Endothelial cell of umbilical vein (primary cell): ENCODE measurements at regions not wholly inside any gene's neighbourhood (a gene's known extent, or its start where the extent isn't known, plus 50 kb on each side); places are given as distances from the start of the nearest gene placed in this dataset.

Source experiments
- BruUV-seq: library from RNA; stranded (reverse); fragments of 400-500 nt; replicated peaks from 2 replicates; lab custom pipeline; 2021; lab: Mats Ljungman, UMichigan
- CTCF ChIA-PET: fragments of 300-600, 350-600 bp; sonication (Branson Sonifier 250); formaldehyde crosslinking; loops from one replicate; lab custom pipeline; 2021; ENCODE audit warnings: antibody characterized with exemption, inconsistent platforms; lab: Charles Lee
- POLR2A ChIA-PET: fragments of 300-600, 350-600 bp; sonication (Branson Sonifier 250); formaldehyde crosslinking; loops from one replicate; lab custom pipeline; 2021; ENCODE audit warnings: antibody characterized with exemption, inconsistent platforms; lab: Charles Lee
- DNase-seq: peaks from one replicate; pipeline ENCODE4 v3.0.0-alpha.2; 2011; ENCODE audit warnings: low read depth, low spot score
- FAIRE-seq: peaks from 2 replicates; lab custom pipeline; 2011; peaks lifted over from hg19 to GRCh38; lab: Jason Lieb, UNC
- H2AFZ ChIP-seq: 2 replicates; pipeline ENCODE4 v1.6.0; 2012; ENCODE audit warnings: low read depth, low read length, control low read depth, inconsistent platforms
- H3K27ac ChIP-seq: 2 replicates; pipeline ENCODE4 v1.5.1; 2011; ENCODE audit warnings: low read depth, mild to moderate bottlenecking, control low read depth, low read length, moderate library complexity; ENCODE audit not compliant: insufficient read depth
- H3K27me3 ChIP-seq, 2 experiments: 2 replicates each; pipeline versions ENCODE4 v1.6.0 to v1.6.1; 2011; ENCODE audit warnings: low read length in 2 of 2, mixed read lengths in 1 of 2; ENCODE audit not compliant: control insufficient read depth in 2 of 2, insufficient read depth in 2 of 2
- H3K36me3 ChIP-seq, 2 experiments: 2 replicates in 1 of 2; 3 replicates in 1 of 2; pipeline ENCODE4 v1.5.1; 2011; ENCODE audit warnings: low read length in 2 of 2, mild to moderate bottlenecking in 1 of 2, moderate library complexity in 1 of 2; ENCODE audit not compliant: control insufficient read depth in 2 of 2, insufficient read depth in 2 of 2; ENCODE audit errors: extremely low read depth in 1 of 2
- H3K4me1 ChIP-seq: 3 replicates; pipeline ENCODE4 v1.5.1; 2011; ENCODE audit warnings: mild to moderate bottlenecking, low read length; ENCODE audit not compliant: control insufficient read depth, insufficient read depth; ENCODE audit errors: extremely low read depth
- H3K4me2 ChIP-seq: 2 replicates; pipeline ENCODE4 v1.6.1; 2011; ENCODE audit warnings: low read length, control low read depth, mixed read lengths; ENCODE audit not compliant: insufficient read depth
- H3K4me3 ChIP-seq, 3 experiments: fragments of 200-600 bp in 1 of 3; sonication (generic), shearing (Covaris generic) in 1 of 3; replicated peaks in 1 of 3; 2 replicates each; pipeline ENCODE4 v1.5.1; 2011 to 2016; ENCODE audit warnings: control low read depth in 3 of 3, low read length in 3 of 3, mild to moderate bottlenecking in 2 of 3, inconsistent platforms in 1 of 3, low read depth in 1 of 3, moderate library complexity in 1 of 3; ENCODE audit not compliant: insufficient read depth in 1 of 3
- H3K79me2 ChIP-seq: 2 replicates; pipeline ENCODE4 v1.6.0; 2012; ENCODE audit warnings: low read length, inconsistent platforms; ENCODE audit not compliant: control insufficient read depth, insufficient read depth
- H3K9ac ChIP-seq: replicated peaks from 2 replicates; pipeline ENCODE3; 2011; ENCODE audit warnings: low read length, control low read depth; ENCODE audit not compliant: insufficient read depth; ENCODE audit errors: extremely low read depth
- H3K9me1 ChIP-seq: replicated peaks from 3 replicates; pipeline ENCODE4 v1.6.0; 2011; ENCODE audit warnings: mild to moderate bottlenecking, low read length; ENCODE audit not compliant: control insufficient read depth, insufficient read depth; ENCODE audit errors: extremely low read depth
- H3K9me3 ChIP-seq: replicated peaks from 2 replicates; pipeline ENCODE4 v1.5.1; 2012; ENCODE audit warnings: low read length, inconsistent platforms; ENCODE audit not compliant: control insufficient read depth, insufficient read depth
- H4K20me1 ChIP-seq: replicated peaks from 2 replicates; pipeline ENCODE3; 2011; ENCODE audit warnings: mild to moderate bottlenecking, low read length; ENCODE audit not compliant: control insufficient read depth, insufficient read depth; ENCODE audit errors: extremely low read depth
- CTCF ChIP-seq, 2 donors: IDR thresholded peaks; 1 replicate in 1 of 2; 2 replicates in 1 of 2; pipeline ENCODE4 v1.5.1; 2011; ENCODE audit warnings: low read length in 2 of 2, mild to moderate bottlenecking in 2 of 2, moderate library complexity in 2 of 2, control low read depth in 1 of 2, inconsistent platforms in 1 of 2, low read depth in 1 of 2; ENCODE audit not compliant: insufficient read depth in 1 of 2; ENCODE audit errors: extremely low read depth in 1 of 2
- EZH2 ChIP-seq: IDR thresholded peaks from 2 replicates; pipeline ENCODE4 v1.6.1; 2012; ENCODE audit warnings: borderline replicate concordance, low read depth, mild to moderate bottlenecking, moderate library complexity, low read length, inconsistent platforms; ENCODE audit not compliant: severe bottlenecking
- FOS ChIP-seq: IDR thresholded peaks from 2 replicates; pipeline ENCODE4 v1.6.1; 2011; ENCODE audit warnings: mild to moderate bottlenecking, low read length, moderate library complexity, borderline replicate concordance; ENCODE audit not compliant: insufficient read depth
- GATA2 ChIP-seq: IDR thresholded peaks from 2 replicates; pipeline ENCODE4 v1.7.0; 2011; ENCODE audit warnings: low read depth, mild to moderate bottlenecking, moderate library complexity, mixed read lengths, low read length; ENCODE audit not compliant: insufficient read length, insufficient read depth
- JUN ChIP-seq: IDR thresholded peaks from 2 replicates; pipeline ENCODE4 v1.6.1; 2011; ENCODE audit warnings: borderline replicate concordance, low read depth; ENCODE audit not compliant: insufficient read length, insufficient read depth
- MAX ChIP-seq: IDR thresholded peaks from 2 replicates; pipeline ENCODE4 v1.6.1; 2011; ENCODE audit not compliant: insufficient read depth, insufficient read length
- MYC ChIP-seq: IDR thresholded peaks from one replicate; pipeline ENCODE4 v1.6.1; 2011; ENCODE audit warnings: mild to moderate bottlenecking, low read depth, low read length
- POLR2A ChIP-seq: IDR thresholded peaks from 2 replicates; pipeline ENCODE4 v1.6.1; 2012; ENCODE audit warnings: low read depth, mild to moderate bottlenecking, control low read depth, low read length
- POLR2AphosphoS5 ChIP-seq: IDR thresholded peaks from 2 replicates; pipeline ENCODE4 v1.6.1; 2012; ENCODE audit warnings: low read depth, mild to moderate bottlenecking, control low read depth, low read length, moderate library complexity; ENCODE audit not compliant: insufficient read depth
- dilution Hi-C: fragments of 300-500 bp; cut with MboI; formaldehyde crosslinking; loops from one replicate; pipeline ENCODE4 v1.15.0; 2019; ENCODE audit warnings: low sequenced_read_pairs; ENCODE audit not compliant: extremely low pct_ligation_motif_present
- intact Hi-C: fragments of 100-400 bp; cut with micrococcal nuclease; formaldehyde crosslinking; loops from one replicate; pipeline ENCODE4 v1.10.0; 2022

- no TSS peak for BruUV-seq
- TF ChIP-seq POLR2AphosphoS5 (no peak), POLR2A (no peak), FOS (no peak), JUN (no peak), EZH2 (no peak), CTCF (IDR thresholded peaks at IDR 0.05; ENCODE audit: extremely low read depth in 1 of 2, insufficient read depth in 1 of 2, low read depth in 1 of 2, low read length in 2 of 2) (no peak), GATA2 (no peak), MYC (no peak), MAX (no peak)
- H2AFZ ChIP-seq: no peak overlapping the region
- no peaks in the 10 kb centered on the region for H3K4me1 ChIP-seq
- peaks cover 6% of the 10 kb centered on the region for H3K9me3 ChIP-seq
- H3K4me2 ChIP-seq: no peak overlapping the region
- no peak for DNase-seq
- no peak overlapping the region for H3K27ac ChIP-seq
- no peak overlapping the region for H3K9ac ChIP-seq
- H4K20me1 ChIP-seq: no peaks in the 10 kb centered on the region
- no peak for FAIRE-seq
- no peak overlapping the region for H3K4me3 ChIP-seq
- no peaks in the 10 kb centered on the region for H3K27me3 ChIP-seq
- dilution Hi-C loops: no loop called here
- no peaks in the 10 kb centered on the region for H3K79me2 ChIP-seq
- intact Hi-C loops: no loop called here
- POLR2A ChIA-PET: no interaction called here
- H3K9me1 ChIP-seq: no peaks in the 10 kb centered on the region
- CTCF ChIA-PET: no interaction called here
- H3K36me3 ChIP-seq: no peaks in the 10 kb centered on the region
Observed at GRCh38 chr2:22634167-22634566, 750.8 kb upstream of the KLHL29 start.
